Spinal cord (tissue), 9 donors: ENCODE measurements at regions not wholly inside any gene's neighbourhood (a gene's known extent, or its start where the extent isn't known, plus 50 kb on each side); places are given as distances from the start of the nearest gene placed in this dataset.

Experiments
- DNase-seq, 6 donors: peaks; one replicate each; pipeline versions ENCODE4 v3.0.0 to v3.0.0-alpha.2; 2013 to 2015; ENCODE audit warnings: low spot score in 6 of 6, low read depth in 4 of 6
- H3K27ac ChIP-seq: one replicate; pipeline ENCODE4 v1.5.1; 2013; ENCODE audit warnings: low read depth, low read length, control low read depth
- H3K27me3 ChIP-seq: one replicate; pipeline ENCODE4 v1.6.1; 2013; ENCODE audit warnings: low read length; ENCODE audit not compliant: control insufficient read depth, insufficient read depth
- H3K36me3 ChIP-seq: one replicate; pipeline ENCODE4 v1.6.1; 2013; ENCODE audit warnings: low read length; ENCODE audit not compliant: control insufficient read depth, insufficient read depth
- H3K4me1 ChIP-seq: one replicate; pipeline ENCODE4 v1.6.1; 2013; ENCODE audit warnings: low read length; ENCODE audit not compliant: control insufficient read depth, insufficient read depth
- H3K4me3 ChIP-seq: one replicate; pipeline ENCODE4 v1.5.1; 2013; ENCODE audit warnings: low read depth, low read length, control low read depth
- H3K9me3 ChIP-seq: one replicate; pipeline ENCODE4 v1.6.1; 2013; ENCODE audit warnings: low read length; ENCODE audit not compliant: control insufficient read depth, insufficient read depth
- WGBS: methylation state at CpG from one replicate; pipeline ENCODE4 v1.1.5; 2013; ENCODE audit warnings: missing lambda C conversion rate; ENCODE audit not compliant: insufficient coverage; 5-methylcytosine and 5-hydroxymethylcytosine counted together
- donor health status: healthy.

DNA sequence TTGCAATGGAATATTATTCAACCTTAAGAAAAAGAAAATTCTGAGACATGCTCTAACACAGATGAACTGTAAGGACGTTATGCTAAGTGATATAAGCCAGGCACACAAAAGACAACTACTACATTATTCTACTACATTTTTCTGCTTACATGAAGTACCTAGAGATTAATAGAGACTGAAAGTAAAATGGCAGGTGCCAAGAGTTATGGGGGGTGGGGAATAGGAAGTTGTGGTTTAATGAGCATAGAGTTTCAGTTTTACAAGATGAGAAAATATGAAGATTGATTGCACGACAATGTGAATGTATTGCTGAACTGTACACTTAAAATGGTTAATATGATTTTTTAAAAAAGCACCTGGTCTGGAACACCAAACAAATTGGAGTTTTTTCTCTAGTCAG lies 1231.6 kb upstream of the DDX18 start:
- no peaks in the 10 kb centered on the region for H3K9me3 ChIP-seq
- no peaks in the 10 kb centered on the region for H3K36me3 ChIP-seq
- no peak overlapping the region for H3K27ac ChIP-seq
- no peak for DNase-seq
- no peaks in the 10 kb centered on the region for H3K27me3 ChIP-seq
- 100% methylated on average over 1 of the region's 2 CpGs for WGBS
- no peaks in the 10 kb centered on the region for H3K4me1 ChIP-seq
- no peak overlapping the region for H3K4me3 ChIP-seq

DNA sequence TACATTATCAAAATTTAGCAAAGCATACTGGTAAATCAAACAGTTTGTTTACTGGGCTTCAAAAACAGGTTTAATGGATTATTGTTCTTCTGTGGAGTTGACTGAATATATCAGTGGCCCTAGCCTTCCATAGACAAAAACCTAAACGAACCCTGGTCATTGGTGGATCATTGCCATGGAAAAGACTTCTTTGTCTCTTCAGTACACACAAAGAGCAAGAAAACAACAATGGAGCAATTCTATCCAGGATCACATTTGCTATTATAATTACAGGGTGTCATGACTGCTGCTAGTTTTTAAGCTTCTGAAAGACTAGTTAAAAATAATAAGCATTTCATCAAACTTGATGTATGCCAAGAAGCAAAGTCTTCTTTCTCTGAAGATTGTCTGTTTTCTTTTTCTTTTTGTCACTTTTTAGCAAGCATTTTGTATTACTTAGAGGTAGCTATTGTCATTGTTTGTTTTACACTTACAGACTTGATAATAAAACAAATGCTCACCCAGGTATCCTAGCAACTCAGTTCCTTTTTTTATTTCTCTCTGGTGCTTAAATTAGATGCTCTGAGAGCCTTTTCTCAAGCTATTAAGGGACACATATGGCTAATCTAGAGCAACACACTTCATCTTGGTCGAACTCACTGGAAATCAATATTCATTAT lies 1228.7 kb upstream of the DDX18 start:
- H3K9me3 ChIP-seq = no peaks in the 10 kb centered on the region
- H3K4me3 ChIP-seq = no peak overlapping the region
- H3K36me3 ChIP-seq = no peaks in the 10 kb centered on the region
- peak in 2 of 6 donors; percentile 24 to 68 for DNase-seq
- H3K27ac ChIP-seq = no peak overlapping the region
- H3K4me1 ChIP-seq = no peaks in the 10 kb centered on the region
- no CpG with 5 or more reads among the region's 2 CpGs for WGBS
- no peaks in the 10 kb centered on the region for H3K27me3 ChIP-seq

DNA sequence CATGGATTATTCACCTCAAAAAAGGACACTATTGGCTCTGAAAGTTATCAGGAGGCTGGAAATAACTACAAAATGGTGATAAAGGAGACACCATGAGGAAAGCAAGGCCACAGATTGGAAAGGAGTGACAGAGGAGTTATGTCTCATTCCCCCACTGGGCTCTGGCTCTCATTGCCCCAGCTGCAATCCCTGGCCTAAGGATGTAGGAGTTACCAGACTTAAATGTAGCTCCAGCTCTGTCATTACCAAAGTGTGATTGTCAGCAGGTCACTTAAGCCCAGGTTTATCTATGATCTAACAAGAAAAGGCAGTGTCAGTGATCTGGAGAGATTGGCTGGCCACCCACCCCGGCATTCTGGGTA lies 1228.2 kb upstream of the DDX18 start:
- Histone ChIP-seq H3K27me3 (no peaks in the 10 kb centered on the region), H3K27ac (no peak overlapping the region), H3K4me3 (no peak overlapping the region), H3K36me3 (no peaks in the 10 kb centered on the region), H3K4me1 (no peaks in the 10 kb centered on the region), H3K9me3 (no peaks in the 10 kb centered on the region)
- DNase-seq = no peak
- no CpG with 5 or more reads among the region's 1 CpG for WGBS
